ENCODE measurements at regions not wholly inside any gene's neighbourhood (a gene's known extent, or its start where the extent isn't known, plus 50 kb on each side); places are given as distances from the start of the nearest gene placed in this dataset.

DNA sequence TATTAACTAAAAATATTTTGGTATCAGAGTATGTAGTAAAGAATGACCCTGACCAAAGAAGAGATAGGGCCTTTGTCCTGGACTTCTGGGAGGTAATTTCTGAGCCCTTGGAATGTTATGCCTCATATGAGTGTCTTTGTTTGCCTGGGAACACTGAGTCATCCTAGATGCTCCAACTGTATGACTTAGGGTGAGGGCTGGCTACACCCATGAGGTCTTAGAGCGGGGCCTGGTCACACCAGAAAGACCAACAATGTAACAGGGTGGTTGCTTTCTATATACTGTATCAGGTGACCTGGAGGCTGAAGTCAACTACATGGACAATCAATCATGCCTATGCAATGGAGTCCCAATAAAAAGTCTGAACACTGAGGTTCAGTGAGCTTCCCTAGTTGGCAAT is 253.1 kb downstream of the MBD2 start:
- TF ChIP-seq CTCF (IDR thresholded peaks at IDR 0.05; ENCODE audit: low read depth, low read length), result no peak
- no peak for TF ChIP-seq EZH2phosphoT487 (IDR thresholded peaks at IDR 0.05; ENCODE audit: low read depth)
